GM12874 (cell line): ENCODE measurements at regions not wholly inside any gene's neighbourhood (a gene's known extent, or its start where the extent isn't known, plus 50 kb on each side); places are given as distances from the start of the nearest gene placed in this dataset.

Experiments
- CTCF ChIP-seq: IDR thresholded peaks from 2 replicates; pipeline ENCODE4 v1.5.1; 2011; ENCODE audit warnings: low read depth, mild to moderate bottlenecking, control low read depth, low read length, moderate library complexity; ENCODE audit not compliant: insufficient read depth

GRCh38 chr5:152804179-152804578, 399.1 kb upstream of the NMUR2 start:
- TF ChIP-seq CTCF = no peak

- no peak for TF ChIP-seq CTCF
These were observed 406.9 kb upstream of the NMUR2 start for GRCh38 chr5:152811988-152812387.

DNA sequence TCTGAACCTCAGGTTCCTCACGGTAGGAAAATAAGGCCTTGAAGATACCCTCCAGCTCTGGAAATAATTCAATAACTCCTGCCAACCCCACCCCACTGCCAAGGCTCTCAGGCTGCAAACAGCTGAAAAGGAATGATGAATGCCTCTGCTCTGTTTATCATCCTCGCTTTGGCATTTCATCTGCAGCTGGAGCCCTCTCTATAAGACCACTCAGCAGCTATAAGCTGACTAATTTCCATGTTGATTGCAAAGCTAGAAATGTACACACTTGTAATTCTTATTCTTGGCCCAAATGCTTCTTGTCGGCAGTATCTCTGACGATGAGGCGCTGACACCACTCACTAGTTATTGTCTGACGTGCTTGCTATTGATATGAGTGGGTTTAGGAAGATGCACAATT, 408.4 kb upstream of the NMUR2 start:
- no peak for TF ChIP-seq CTCF

- no peak for TF ChIP-seq CTCF
These were observed 414.8 kb upstream of the NMUR2 start for GRCh38 chr5:152819891-152820290.

- TF ChIP-seq CTCF = no peak
These were observed 419.2 kb upstream of the NMUR2 start for GRCh38 chr5:152824316-152824715.

- no peak for TF ChIP-seq CTCF
These were observed 433.2 kb upstream of the NMUR2 start for GRCh38 chr5:152838241-152838786.

DNA sequence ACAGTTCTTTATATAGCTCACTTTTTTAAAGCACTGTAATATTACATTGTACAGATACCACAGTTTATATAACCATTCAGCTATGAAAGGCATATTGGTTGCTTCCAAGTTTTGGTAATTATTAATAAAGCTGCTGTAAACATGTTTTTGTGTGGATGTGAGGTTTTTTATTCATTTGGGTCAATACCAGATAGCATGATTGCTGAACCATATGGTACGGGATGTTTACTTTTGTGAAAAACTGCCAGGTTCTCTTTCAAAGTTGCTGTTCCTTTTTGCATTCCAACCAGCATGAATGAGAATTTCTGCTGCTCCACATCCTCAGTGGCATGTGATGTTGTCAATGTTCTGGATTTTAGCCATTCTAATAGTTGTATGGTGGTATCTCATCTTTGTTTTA, 439.6 kb upstream of the NMUR2 start:
- no peak for TF ChIP-seq CTCF
